GM13976 (cell line): ENCODE measurements at regions not wholly inside any gene's neighbourhood (a gene's known extent, or its start where the extent isn't known, plus 50 kb on each side); places are given as distances from the start of the nearest gene placed in this dataset.

Experiments
- DNase-seq: peaks from one replicate; pipeline ENCODE4 v3.0.0; 2012; ENCODE audit warnings: low spot score
- in situ Hi-C: fragments of 300-500 bp; cut with MboI; formaldehyde crosslinking; loops from one replicate; pipeline ENCODE4 v1.12.0; 2022; ENCODE audit warnings: low sequenced_read_pairs, mixed read lengths, inconsistent platforms; ENCODE audit not compliant: unreplicated experiment
- TF ChIP-seq, protein P1 (sequence below): IDR thresholded peaks from 2 replicates; pipeline ENCODE4 v1.5.1; 2012; ENCODE audit warnings: borderline replicate concordance, mild to moderate bottlenecking; ENCODE audit not compliant: insufficient read depth; ENCODE audit errors: extremely low read depth, missing control alignments, control extremely low read depth

DNA sequence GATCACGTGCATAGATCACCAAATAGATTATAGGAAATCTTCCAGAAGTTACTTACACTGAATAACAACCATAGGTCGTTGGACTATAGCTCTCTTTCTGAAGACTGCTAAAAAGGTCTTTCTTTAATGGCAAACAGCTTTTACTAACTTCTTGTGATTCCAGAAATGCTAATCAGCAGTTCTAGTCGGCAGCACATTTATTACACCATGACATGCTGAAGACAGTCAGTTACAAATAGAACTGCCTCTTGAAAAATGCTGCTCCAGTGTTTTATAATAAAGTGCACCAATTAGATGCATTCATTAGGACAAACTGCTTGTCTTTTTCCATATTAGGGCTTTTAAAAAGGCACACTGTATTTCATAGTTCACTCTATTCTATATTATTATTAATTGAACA, 488.2 kb downstream of the PABPC4L start:
- TF ChIP-seq, protein P1, sequence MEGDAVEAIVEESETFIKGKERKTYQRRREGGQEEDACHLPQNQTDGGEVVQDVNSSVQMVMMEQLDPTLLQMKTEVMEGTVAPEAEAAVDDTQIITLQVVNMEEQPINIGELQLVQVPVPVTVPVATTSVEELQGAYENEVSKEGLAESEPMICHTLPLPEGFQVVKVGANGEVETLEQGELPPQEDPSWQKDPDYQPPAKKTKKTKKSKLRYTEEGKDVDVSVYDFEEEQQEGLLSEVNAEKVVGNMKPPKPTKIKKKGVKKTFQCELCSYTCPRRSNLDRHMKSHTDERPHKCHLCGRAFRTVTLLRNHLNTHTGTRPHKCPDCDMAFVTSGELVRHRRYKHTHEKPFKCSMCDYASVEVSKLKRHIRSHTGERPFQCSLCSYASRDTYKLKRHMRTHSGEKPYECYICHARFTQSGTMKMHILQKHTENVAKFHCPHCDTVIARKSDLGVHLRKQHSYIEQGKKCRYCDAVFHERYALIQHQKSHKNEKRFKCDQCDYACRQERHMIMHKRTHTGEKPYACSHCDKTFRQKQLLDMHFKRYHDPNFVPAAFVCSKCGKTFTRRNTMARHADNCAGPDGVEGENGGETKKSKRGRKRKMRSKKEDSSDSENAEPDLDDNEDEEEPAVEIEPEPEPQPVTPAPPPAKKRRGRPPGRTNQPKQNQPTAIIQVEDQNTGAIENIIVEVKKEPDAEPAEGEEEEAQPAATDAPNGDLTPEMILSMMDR = no peak
- DNase-seq = no peak
- in situ Hi-C loops = no loop called here

DNA sequence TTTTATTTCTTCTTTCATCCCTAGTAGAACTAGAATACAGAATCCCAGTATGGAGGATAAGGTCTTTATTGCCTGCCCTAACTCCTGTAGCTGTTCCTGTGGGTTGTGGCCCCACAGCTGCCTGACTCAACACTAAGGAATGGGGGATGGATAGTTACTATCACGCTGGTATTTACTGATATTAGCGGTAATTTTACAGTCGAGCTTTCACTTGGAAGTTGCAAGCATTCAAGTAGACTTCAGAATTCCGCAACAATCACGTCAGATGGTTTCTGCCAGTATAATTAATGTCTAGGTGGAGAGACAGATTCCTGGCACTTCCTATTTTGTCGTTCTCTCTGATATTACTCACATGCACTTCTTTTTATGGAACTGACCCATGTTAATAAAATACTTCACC, 489.8 kb downstream of the PABPC4L start:
- DNase-seq = no peak
- in situ Hi-C loops = no loop called here
- TF ChIP-seq, protein P1 = no peak

DNA sequence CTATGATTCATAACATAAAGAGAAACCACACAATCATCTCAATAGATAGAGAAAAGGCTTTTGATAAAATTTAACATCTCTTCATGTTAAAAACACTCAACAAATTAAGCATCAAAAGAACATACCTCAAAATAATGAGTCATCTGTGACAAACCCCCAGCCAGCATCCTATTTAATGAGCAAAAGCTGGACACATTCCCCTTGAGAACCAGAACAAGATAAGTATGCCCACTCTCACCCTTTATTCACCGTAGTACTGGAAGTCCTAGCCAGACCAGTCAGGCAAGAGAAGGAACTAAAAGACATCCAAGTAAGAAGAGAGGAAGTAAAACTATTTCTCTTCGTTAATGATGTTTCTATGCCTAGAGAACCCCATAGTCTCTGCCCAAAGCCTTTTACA, 507.2 kb downstream of the PABPC4L start:
- TF ChIP-seq, protein P1 = no peak
- in situ Hi-C loops = no loop called here
- DNase-seq = no peak

DNA sequence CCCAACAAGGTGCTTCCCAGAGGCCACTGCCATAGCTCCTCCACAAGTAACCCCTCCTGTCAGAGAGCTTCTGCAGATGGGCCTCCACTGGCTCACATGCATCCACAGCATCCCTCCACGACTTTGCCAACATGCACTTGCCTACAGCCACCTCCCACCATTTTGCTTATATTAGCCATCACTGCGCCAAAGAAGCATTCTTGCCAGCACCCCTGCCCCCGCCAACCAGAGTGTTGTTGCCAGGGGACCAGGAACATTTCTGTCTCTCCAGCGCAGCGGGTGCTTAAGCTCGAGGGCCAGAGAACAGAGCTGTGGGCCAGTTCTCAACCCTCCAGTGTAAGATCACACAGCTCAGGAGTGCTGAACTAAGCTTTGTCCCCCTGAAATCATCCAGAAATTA, 517.6 kb downstream of the PABPC4L start:
- in situ Hi-C loops = no loop called here
- TF ChIP-seq, protein P1 = no peak
- DNase-seq = no peak

DNA sequence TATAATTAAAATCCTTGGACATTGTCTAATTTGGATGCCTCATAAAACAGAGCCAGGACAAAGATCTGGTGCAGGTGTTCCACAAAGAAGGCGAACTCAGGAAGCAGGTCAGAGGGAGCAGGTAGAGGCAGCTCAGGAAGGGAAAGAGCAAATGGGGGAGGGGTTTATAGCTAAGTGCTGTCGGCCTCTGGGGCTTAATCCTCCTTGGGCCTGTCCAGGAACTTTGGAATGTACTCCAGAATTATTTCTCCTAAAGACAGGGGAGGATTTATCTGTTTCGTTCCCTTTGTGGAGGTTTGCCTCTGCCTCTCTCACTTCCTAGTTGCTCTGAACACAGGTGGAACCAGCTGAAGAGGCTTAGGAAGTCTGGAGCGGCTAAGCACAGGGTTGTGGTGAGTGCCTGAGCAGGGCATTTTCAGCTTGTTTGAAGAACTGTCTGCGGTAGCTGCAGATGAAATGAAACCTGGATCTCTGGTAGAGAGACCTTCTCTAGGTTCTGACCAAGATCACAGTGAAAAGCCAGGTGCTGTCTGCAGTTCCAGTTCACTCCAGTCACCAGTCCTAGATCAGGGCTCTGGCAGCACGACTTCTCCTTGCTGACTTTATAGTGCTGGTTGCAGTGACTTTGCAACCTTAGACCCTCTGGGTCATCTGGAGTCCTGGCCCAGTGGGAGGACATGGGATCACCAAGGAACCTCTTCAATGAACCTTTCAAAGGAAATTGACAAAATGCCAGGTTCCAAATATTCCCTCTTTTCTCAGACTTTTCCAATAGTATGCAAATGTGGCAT, 519.2 kb downstream of the PCDH10 start:
- in situ Hi-C loops = no loop called here
- TF ChIP-seq, protein P1 = no peak
- DNase-seq = no peak

DNA sequence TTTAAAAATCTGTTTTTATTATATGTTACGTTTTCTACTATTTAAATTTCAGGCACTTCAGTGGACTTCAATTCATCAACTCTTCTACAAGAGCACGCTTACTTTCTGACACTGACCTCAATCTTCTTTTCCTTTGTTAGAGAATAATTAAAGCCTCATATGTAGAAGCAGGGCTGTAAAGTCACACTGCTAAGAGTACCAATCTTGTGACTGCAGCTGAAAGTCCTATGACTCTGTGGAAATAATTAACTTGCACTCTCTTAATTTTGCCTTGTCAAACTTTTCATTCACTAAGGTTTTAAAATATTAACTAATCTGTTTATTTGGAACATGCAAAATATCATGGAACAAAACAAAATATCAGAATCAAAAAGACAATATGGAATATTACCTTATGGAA, 498.1 kb downstream of the PCDH10 start:
- in situ Hi-C loops = no loop called here
- TF ChIP-seq, protein P1 = no peak
- no peak for DNase-seq

DNA sequence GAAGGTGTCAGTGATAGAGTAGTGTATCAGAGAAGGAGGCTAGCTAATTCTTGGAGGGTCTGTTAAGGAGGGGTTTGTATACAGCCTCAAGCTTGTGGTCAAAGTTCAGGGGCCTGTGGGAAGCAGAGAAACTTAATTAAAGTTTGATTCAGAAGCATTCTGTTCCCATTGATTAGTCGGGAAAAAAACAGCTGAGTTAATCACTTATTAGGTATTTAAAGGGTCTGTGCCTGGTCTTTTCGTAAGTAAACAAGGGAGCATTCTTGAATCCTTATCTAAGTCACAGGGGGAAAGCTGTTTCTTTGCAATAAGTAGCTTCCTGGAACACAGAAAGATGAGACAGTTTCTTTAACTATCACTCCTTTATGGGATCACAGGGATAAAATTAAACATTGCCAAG, 492.1 kb downstream of the PCDH10 start:
- in situ Hi-C loops = no loop called here
- TF ChIP-seq, protein P1 = no peak
- no peak for DNase-seq
